AG04449 (cell line): ENCODE measurements at regions not wholly inside any gene's neighbourhood (a gene's known extent, or its start where the extent isn't known, plus 50 kb on each side); places are given as distances from the start of the nearest gene placed in this dataset.

ENCODE experiments used
- CTCF ChIA-PET: fragments of 350-600 bp; formaldehyde crosslinking; extraction: SDS; loops from one replicate; lab custom pipeline; 2021; ENCODE audit warnings: antibody characterized with exemption; lab: Yijun Ruan, JAX
- POLR2A ChIA-PET: fragments of 400-600, 350-600 bp; formaldehyde crosslinking; extraction: SDS; loops from one replicate; lab custom pipeline; 2020; ENCODE audit warnings: antibody characterized with exemption, inconsistent platforms; lab: Yijun Ruan, JAX
- DNase-seq: peaks from one replicate; pipeline ENCODE4 v3.0.0-alpha.2; 2010; ENCODE audit warnings: low read depth, low spot score
- H3K4me3 ChIP-seq: 2 replicates; pipeline ENCODE4 v1.5.1; 2011; ENCODE audit warnings: low read depth, mild to moderate bottlenecking, control low read depth, low read length
- TF ChIP-seq, protein P1 (sequence below): IDR thresholded peaks from one replicate; pipeline ENCODE4 v1.5.1; 2011; ENCODE audit warnings: mild to moderate bottlenecking, moderate library complexity, low read length, control low read depth, inconsistent platforms; ENCODE audit not compliant: insufficient read depth; ENCODE audit errors: missing control alignments

DNA sequence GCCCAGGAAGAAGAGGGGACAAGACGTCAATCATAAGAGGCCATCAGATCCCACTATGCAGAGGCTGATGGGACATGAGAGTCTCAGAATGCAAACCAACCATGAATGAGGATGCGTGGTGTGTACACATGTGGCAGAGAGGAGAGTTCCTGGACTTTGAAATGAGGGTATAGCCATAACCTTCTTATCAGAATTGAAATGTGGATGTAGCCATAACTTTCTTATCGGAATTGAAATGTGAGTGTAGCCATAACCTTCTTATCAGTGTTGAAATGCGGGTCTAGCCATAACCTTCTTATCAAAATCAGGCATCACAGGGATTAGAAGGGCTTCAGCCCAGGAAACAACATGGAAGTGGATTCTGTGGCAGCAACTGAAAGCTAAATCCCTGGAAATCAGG lies 415.5 kb upstream of the FAT1 start:
- no peak for DNase-seq
- H3K4me3 ChIP-seq = no peak overlapping the region
- TF ChIP-seq, protein P1, sequence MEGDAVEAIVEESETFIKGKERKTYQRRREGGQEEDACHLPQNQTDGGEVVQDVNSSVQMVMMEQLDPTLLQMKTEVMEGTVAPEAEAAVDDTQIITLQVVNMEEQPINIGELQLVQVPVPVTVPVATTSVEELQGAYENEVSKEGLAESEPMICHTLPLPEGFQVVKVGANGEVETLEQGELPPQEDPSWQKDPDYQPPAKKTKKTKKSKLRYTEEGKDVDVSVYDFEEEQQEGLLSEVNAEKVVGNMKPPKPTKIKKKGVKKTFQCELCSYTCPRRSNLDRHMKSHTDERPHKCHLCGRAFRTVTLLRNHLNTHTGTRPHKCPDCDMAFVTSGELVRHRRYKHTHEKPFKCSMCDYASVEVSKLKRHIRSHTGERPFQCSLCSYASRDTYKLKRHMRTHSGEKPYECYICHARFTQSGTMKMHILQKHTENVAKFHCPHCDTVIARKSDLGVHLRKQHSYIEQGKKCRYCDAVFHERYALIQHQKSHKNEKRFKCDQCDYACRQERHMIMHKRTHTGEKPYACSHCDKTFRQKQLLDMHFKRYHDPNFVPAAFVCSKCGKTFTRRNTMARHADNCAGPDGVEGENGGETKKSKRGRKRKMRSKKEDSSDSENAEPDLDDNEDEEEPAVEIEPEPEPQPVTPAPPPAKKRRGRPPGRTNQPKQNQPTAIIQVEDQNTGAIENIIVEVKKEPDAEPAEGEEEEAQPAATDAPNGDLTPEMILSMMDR = no peak
- POLR2A ChIA-PET = no interaction called here
- CTCF ChIA-PET = interaction anchor here (1.0 kb wide), 1 partner anchor 19 kb away, joined by 3 read pairs; no protein-coding TSS in a partner anchor

DNA sequence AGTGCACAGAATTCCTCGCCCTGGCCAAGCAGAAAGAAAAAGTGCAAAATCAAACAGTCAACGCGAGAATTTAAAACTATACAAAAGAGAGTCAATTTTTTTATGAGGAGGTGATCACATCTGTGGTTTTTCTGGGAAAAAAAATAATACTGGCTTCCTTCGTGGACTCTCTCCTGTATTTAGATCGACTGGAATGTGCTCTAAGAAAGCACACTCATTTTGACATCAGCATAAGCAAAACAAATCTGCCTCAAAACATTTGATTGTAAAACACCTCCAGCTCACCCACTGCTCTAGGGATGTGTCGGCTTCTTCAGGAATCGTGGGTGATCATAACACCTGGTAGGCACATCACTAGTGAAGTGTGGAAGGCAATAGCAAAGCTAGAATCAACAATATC lies 417.4 kb upstream of the FAT1 start:
- ChIA-PET CTCF (no interaction called here), POLR2A (no interaction called here)
- TF ChIP-seq, protein P1 = no peak
- no peak overlapping the region for H3K4me3 ChIP-seq
- no peak for DNase-seq

DNA sequence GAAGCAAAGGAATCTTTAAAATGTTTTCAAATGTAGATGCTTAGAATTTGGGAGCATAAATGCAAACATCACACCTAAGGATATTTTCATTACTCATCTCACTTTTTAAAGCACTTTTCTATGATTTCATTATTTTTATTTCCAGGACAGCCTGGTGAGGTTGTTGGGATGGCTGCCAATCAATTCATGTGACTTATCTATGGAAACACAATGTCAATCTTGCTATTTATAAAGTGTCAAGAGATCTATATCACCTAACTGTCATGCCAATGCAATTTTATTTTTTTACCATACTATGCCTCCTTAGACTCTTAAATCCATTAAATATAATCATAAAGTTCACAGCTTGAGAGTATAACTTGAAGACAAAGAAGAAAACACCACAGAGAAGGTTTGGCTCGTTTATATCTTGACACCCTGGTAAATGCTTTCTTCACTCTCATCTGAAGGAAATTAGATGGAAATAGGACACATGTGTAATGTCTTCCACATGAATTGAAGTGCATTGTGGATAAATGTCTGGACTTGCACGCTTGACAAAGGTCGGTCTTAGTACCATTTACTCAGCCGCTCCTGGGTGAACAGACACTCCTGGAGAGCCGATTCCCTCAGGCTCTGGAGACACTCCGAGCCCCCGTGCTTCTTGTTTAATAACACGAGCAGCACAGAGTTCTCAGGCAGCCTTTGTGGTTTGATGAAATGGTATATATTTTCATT lies 425.7 kb upstream of the FAT1 start:
- ChIA-PET CTCF (no interaction called here), POLR2A (no interaction called here)
- no peak overlapping the region for H3K4me3 ChIP-seq
- TF ChIP-seq, protein P1 = no peak
- no peak for DNase-seq

DNA sequence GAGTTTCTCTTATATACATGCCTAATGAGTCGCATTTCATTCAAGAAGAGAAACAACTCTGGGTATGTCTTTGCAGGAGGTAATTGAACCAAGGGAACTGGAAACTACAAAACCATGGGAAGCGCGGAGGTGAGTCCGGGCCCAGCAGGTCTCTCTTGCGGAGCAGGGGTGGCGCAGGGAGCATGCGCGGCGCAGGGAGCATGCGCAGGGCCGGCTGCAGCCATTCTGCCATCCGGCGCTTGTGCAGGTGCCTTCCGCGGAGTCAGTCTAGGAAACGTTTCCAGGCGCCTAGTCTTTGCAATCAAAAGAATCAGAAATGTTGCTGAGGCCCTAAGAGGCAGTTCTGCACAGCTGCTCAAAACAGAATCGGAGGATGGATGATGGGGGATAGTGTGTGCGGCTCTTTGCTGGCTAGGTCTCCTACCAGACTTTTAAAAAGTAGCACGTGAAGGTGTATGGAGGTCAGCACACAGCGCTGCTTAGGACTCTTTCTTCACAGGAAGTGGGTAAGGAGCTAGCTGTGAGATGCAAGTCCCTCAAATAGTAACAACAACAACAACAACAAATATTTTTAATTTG lies 433.8 kb upstream of the FAT1 start:
- DNase-seq = no peak
- no peak overlapping the region for H3K4me3 ChIP-seq
- ChIA-PET CTCF (no interaction called here), POLR2A (no interaction called here)
- TF ChIP-seq, protein P1 = no peak

DNA sequence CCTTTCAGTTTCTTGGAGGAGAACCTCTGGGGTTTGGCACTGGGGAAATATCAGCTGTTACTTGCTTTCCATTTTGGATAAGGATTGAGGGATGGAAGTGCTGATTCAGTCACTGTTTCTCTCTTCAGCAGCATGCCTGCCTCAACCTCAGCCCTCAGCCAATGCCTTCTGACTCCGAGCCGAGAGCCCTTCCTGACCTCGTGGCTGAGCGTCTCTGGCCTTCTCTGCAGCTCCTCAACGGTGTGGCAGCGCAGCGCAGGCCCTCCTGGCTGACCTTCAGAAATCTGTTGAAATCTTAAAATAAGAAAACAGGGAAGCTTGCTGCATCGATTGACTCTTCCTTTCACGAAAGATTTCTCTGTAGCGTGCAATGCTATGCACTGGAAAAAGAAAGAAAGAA lies 434.3 kb upstream of the FAT1 start:
- ChIA-PET CTCF (no interaction called here), POLR2A (no interaction called here)
- DNase-seq = no peak
- no peak overlapping the region for H3K4me3 ChIP-seq
- TF ChIP-seq, protein P1 = no peak

DNA sequence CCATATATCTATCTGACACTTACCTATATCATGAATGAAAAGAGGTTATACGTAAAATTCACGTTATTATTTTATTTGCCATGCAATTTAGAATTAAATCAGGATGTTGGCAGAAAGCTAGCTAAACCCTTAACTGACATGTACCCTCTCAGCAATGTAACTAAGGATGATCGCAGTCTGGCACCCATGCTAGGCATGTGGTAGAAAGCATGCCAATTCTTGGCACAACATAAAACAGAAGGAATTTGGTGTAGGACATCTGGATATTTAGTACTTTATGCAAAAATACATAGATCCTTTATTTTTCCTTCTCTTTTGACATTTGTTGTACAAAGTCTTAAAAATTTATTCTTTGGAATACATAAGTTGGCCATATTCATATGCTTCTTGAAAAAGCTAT lies 436.8 kb upstream of the FAT1 start:
- ChIA-PET CTCF (no interaction called here), POLR2A (no interaction called here)
- DNase-seq = no peak
- TF ChIP-seq, protein P1 = no peak
- H3K4me3 ChIP-seq = no peak overlapping the region
